ENCODE measurements at regions not wholly inside any gene's neighbourhood (a gene's known extent, or its start where the extent isn't known, plus 50 kb on each side); places are given as distances from the start of the nearest gene placed in this dataset.
"Not testable (repeated sequence)": the region's sequence is repeated elsewhere in the genome, so short reads cannot be mapped to it uniquely, and the experiment has no call there.

DNA sequence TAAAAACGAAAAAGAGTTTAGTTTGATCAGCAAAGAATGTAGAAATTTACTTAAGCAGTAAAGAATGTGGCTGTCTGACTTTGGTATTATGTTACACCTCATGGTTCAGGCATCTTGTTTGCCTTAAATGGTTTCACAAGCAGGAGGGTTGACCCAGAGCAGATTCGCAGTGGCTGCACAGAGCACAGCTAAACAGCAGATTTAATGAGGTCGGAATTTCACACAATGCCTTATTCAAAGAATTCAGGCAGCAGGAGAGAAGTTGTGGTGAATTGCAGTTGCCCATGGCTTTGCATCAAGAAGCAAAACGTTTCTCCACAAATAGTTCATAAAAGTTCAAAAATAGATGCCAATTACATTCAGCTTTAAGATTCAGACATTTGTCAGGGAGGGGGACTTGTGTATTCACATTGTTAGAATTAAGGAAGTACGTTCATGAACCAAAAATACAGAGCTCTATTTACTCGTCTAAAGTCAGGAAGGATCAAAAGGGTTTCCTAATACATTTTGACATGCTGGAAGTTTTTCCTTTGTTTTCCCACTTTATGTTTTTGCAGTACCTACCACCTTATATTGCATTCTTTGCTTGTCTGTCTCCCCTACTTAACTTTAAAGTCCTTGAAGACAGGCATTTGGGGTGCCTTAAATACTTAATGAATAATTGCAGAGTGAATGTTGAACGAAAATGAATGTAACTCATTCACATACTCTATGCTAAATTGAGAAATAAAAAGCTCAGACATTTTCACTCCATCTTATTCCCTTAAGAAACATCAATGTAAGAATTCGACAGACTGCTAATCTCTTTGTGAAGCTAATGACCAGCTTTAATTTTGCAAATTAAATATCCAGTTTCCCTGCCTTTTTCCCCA lies 1163.6 kb upstream of the CITED2 start:
- no peak for DNase-seq (ENCODE audit: low spot score)

DNA sequence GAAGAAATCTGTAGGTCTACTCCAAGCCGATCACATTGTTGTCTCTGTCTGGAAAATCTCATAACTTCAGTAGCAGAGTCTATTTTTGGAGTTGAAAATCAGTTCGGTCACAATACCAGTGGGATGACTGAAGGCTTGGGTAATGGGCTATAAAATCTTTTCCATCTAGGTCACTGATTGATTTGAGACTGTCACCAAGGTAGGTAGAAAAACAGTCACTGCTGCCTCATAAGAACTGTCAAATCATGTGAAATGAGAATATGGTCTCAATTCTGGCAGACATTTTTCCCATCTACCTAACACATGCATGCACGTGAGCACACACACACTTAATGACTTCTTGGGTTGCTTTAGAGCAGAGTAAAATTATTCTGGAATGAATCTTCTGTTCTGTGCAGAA lies 1162.8 kb upstream of the CITED2 start:
- DNase-seq (ENCODE audit: low spot score) = no peak

DNA sequence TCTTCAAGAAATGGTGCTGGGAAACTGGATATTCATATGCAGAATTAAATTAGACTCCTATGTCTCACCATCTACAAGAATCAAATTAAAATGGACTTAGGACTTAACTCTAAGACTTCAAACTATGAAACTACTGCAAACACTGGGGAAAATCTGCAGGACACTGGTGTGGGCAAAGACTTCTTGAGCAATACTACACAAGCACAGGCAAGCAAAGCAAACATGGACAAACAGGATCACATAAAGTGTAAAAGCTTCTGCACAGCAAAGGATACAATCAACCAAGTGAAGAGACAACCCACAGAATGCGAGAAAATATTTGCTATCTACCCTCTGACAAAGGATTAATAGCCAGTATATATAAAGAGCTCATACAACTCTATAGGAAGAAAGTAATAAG lies 1161.1 kb upstream of the CITED2 start:
- DNase-seq (ENCODE audit: low spot score) = no peak

DNA sequence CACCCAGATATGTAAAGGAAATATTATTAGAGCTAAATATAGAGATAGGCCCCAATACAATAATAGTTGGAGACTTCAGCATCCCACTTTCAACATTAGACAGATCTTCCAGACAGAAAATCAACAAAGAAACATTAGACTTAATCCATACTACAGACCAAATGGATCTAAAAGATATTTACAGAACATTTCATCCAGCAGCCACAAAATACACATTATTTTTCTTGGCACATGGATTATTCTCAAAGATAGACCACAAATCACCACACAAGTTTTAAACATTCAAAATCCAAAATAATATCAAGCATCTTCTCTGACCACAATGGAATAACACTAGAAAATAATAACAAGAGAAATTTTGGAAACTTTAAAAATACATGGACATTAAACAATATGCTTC lies 1159.1 kb upstream of the CITED2 start:
- DNase-seq (ENCODE audit: low spot score) = no peak

DNA sequence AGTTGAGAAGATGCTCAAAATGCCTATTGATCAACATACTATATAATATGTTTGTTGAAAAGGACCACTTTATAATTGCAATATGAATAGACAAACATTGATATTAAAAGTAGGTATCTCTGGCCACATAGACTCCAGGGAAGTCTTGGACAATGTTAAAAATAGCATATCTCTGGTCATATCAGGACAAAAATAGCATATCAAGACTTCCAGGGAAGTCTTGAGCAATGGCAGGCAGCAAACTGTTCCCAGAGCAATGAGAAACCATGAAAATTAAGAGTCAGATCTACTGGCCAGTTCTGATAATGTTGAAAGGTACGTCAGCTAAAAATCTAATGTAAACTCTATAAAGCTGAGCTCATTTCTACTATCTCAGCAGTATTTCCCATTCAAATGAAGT lies 1130.3 kb upstream of the CITED2 start:
- no peak for DNase-seq (ENCODE audit: low spot score)

DNA sequence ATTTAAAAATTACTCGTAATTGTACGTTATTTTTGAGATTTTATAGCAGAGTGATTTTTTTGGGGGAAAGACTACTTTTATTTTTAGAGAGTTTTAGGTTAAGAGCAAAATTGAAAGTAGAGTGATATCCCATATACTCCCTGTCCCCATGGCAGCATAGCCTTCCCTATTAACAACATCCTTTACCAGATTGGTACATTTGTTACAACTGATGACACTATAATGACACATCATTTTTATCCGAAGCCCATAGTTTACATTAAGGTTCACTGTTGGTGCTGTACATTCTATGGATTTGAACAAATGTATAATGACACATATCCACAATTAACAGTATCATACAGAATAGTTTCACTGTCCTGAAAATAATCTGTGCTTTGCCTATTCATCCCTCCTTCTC lies 1126.4 kb upstream of the CITED2 start:
- no peak for DNase-seq (ENCODE audit: low spot score)

DNA sequence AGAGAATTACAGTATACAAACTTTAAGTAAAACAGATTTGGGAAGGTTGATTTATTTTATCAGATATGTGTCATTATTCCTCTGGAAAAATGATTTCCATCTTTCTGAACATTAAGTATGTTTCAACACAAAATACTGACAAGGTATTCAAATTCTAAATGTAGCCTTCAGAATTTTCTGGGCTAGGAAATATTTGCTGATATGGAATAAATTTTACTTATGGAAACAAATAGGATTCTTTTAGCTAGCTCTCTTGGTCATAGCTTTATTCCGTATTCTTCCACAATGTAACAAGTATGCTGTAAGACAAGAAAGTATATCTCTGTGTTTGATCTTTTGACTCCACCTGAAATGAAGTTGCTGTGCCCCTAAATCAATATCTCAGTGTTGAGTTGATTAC lies 1125.2 kb upstream of the CITED2 start:
- DNase-seq (ENCODE audit: low spot score) = no peak

DNA sequence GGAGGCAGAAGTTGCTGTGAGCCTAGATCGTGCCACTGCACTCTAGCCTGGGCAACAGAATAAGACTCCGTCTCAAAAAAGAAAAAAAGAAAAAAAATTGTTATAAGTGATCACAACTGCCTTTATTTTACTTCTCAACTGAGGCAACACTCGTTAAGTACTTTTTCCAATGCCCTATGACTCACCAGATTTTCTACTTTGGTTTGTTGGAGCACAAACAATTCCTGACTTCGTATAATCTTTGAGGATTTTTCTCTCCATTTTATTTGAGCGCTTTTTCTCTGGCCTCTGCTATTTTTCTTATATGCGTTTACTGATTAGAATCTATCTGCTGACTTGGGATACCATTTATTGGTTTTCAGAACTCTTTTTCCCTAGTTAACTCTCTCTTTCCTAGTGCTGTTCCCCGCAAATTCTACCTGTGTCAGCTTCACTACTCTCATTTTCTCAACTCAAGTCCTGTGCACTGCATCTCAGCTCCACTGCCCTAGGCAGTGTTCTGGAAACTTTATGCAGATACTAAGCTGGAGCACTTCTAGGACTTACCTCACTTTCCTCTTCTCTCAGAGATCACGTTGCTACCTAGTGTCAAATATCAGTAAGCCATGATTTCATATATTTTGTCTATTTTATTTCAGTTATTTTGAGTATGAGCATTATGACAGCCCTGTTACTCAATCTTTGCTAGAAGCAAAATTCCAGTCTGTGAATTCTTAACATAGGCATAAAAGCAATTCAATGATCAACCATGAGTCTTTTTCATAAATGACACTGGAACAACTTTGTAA lies 1120.1 kb upstream of the CITED2 start:
- DNase-seq (ENCODE audit: low spot score) = no peak

DNA sequence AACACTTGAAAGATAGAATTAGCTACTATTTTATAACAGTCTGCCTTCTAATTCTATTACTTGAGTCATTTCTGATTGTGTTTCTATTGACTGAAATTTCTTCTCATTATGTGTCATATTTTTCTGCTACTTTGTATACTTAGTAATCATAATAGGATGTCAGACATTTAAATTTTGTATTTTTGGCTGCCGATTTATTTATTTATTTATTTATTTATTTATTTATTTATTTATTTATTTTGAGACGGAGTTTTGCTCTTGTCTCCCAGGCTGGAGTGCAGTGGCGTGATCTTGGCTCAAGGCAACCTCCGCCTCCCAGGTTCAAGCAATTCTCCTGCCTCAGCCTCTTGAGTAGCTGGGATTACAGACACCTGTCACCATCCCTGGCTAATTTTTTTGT lies 1119.0 kb upstream of the CITED2 start:
- DNase-seq (ENCODE audit: low spot score) = not testable (repeated sequence)

DNA sequence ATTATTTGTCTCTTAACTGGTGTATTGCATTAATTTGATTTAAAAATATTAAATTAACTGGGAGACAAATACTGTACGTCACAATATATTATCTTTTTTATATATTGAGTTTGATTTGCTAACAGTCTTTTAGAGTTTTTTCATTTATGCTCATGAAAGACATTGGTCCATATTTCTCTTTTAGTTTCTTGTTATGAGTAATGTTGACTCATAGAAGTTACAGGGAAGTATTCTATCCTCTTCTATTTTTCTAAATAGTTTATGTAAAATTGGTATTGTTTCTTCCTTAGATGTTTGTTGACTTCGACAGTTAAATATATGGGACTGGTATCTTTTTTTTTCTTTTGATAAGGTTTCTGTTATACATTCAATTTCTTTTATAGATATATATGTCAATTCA lies 1115.6 kb upstream of the CITED2 start:
- no peak for DNase-seq (ENCODE audit: low spot score)

DNA sequence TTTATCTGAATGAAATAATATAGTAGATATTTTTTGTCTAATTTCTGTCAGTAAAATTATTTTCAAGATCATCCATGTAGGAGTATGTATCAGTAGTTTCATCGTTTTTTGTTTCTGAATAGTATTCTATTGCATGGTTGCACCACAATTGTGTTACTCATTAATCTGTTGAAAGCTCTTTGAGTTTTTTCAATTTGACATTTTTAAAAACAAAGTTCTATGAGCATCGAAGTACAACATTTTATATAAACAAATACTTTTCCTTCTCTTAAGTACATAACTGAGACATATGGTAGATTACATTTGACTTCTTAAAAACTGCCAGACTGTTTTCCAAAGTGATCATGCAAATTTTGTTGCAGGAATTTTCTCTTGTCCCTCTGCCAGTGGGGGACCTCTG lies 1113.1 kb upstream of the CITED2 start:
- no peak for DNase-seq (ENCODE audit: low spot score)

DNA sequence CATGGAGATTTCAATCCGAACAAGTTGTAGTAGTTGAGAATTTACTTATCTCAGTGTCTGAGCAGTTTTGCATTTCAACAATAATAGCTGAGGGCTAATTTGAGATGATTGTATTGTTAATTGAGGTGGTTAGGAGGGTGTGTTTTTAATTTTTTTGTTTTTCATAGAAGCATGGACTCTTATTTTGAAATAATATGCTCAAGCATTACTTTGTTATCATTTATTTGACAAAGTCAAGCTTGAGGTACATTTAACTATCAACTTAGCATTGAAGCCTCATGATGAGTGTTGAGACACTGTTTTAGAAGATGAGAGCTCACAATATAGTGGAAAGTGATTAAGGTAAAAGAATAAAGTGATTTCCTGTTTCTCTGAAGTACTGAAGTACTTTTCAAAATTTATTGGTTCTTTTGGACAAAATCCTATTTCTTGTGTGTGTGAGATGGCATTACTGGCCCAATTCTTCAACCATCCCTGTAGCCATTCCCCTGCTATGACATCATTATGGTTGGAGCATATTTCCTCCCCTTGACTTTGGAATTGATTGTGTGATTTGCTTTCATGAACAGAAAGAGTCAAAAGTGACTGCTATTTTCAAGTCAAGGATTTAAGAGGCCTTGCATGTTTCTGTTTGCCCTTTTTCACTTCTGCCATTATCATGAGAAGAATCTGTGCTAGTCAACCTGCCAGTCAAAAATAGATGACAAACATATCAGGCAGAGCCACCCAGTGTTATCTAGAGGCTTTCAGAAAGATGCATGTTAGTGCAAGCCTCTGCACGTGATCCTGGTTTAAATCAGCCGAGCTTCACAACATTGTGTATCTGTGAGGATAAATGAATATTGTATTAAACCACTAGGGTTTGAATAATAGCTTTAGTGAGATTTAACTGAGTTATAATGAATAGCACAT lies 1112.3 kb upstream of the CITED2 start:
- no peak for DNase-seq (ENCODE audit: low spot score)

DNA sequence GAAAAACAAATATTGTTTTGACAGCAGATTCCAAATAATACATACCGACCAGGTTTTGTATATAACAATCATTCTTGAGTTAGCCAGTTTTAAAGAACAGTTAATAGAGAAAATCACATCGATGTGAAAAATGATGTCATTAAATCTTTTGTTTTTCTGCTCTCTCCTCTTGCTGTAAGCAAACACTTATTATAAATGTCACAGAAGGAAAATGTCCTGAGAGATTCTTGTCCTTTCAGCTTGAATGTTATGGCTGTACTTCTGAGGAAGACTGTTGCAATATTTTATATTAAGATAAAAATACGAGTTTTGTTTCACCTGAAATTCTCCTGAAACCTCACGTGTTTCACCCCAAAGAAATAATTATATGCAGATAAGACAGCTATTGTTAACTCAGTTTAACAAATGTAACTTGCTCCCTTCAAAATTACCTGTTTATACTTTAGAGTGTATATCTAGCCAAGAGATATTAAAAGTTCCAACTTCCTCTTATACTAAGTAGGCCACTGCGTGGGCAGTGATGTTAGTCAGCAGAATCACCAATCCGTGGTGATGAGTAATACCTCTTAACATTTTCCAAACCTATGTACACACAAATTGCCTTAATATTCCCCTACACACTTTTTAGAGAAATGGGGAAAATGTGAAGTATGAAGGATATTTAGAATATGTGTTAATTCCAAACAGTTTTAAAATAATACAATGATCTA lies 1111.4 kb upstream of the CITED2 start:
- no peak for DNase-seq (ENCODE audit: low spot score)

DNA sequence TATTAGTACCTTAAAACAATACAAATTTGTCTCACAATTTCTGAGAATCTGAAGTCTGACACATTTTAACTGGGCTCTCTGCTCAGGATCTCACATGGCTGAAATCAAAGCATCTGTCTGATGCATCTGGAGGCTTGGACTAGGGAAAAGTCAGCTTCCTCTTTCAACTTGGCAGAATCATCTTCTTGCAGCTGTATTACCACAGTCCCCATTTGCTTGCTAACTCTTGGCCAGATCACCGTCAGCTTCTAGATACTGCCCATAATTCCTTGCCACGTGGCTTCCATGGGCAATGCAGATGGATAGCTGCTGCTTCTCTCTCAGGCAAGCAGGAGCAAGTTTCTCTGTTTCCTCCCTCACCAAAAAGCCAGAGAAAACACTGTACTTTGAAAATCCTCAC lies 1106.4 kb upstream of the CITED2 start:
- DNase-seq (ENCODE audit: low spot score) = no peak

DNA sequence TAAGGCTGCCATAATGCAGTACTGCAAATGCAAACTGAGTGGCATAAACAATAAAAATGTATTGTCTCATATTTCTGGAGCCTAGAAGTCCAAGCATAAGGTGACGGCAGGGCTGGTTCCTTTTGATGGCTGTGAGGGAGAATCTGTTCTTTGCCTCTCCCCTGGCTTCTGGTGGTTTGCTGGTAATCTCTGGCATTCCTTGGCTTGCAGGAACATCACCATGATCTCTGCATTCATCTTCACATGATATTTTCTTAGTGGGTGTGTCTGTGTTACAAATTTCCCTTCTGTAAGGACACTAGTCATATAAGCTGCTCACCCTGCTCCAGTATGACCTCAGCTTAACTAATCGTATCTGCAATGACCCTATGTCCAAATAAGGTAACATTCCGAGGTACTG lies 1104.2 kb upstream of the CITED2 start:
- no peak for DNase-seq (ENCODE audit: low spot score)

DNA sequence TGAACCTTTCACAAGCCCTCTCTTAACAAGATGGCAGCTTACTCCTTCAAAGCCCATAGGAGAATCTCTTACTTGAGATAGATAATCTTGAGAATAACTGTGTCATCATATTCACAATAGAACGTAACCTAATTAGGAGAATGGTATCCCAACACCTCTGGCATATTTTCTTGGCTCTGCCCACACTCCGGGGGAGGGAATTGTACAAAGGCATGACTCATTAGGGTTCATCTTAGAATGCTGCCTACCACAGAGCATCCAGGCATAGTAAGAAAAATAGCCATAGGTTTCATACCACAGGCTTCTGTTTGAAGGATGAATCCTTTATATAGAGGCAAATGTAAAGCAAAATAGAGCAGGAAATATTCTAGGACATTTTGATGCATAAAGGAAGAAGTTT lies 1100.6 kb upstream of the CITED2 start:
- no peak for DNase-seq (ENCODE audit: low spot score)

DNA sequence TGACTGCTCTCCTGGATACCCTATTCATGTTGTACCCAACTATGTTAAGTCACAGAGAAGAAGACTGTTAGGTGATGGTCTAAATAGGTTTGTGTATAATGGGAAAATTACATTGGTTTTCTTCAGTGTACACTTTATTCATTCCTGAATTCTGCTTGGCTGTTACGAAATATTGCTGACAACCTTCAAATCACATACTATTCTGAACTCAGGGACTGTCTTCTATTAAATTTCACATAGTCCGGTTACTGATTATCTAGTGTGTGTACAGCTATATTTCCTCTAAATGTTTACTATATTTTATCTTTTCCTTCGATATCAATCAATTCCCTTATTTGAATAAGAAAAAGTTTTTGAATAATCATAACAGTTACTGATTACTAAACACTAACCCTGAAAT lies 1090.3 kb upstream of the CITED2 start:
- DNase-seq (ENCODE audit: low spot score) = no peak

DNA sequence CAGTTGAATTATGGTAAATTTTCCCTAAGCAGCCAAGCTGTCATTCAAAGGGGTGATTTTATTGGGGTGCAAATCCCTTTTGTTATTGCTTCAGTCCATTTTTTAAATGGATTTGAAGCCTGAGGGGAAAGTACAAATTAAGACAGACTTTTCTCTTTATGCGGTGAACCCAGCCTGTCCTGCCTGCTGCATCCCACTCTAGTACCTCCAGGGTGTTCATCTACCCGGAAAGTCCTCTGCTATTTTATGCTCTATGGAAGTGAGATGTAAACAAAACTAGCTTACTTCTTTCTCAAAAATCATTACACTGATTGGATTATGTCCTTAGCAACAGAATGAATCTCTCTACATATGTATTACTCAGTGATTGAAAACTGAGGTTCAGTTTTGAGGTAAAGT lies 1088.9 kb upstream of the CITED2 start:
- no peak for DNase-seq (ENCODE audit: low spot score)

DNA sequence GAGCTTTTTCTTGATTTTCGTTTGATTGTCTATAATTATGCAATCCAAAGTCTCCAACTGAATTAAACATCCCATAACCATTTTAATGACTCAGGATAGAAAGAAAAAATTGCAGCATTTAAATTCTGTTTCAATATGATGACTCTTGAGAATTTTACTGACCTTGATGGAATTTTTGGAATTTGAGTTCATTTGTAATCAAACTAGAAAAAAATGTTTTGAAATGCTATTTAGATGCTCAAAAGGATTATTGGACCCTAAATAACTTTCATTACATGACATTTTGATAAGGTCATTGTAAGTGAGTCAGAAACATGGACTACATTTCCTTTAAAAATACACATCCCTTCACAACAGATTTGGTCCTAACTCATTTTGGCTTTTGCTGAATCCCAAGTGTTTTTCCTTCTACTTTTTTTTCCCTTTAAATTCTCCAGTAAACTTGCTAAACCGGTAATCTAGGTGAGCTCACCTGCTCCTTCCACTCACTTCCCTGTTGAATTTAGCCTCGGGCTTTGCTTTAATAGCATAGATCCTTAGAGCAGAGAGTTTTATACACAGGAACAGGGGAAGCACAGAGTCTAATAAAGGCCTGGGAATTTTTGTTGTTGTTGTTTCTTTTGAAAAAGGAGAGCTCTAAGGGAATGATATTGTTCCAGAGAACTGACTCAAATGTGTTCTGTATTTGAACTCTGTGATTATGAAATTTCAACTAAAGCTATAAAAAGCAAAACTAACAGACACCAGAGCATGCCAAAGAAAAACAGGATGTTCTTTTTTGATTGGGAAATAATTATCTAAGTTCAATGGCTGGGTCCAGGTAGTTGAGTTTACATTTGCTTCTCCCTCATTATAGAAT lies 1088.2 kb upstream of the CITED2 start:
- DNase-seq (ENCODE audit: low spot score) = no peak

DNA sequence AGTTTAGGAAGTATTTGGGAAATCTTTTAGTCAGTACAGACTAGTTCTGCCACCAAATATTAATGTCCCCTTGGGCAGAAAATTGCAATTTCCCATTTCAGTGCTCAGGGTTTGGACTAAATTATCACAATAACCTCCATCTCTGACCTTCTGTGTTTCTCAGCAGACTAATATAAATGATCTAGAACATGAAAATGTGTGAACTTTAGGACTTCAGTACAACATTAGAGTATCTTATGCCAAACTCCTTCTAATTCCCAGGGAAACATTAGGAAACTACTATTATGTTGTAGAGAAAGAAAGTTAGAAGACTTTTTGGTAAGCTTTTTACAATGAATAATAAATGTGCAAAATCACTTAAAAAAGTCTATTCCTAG lies 1087.6 kb upstream of the CITED2 start:
- DNase-seq (ENCODE audit: low spot score) = no peak

DNA sequence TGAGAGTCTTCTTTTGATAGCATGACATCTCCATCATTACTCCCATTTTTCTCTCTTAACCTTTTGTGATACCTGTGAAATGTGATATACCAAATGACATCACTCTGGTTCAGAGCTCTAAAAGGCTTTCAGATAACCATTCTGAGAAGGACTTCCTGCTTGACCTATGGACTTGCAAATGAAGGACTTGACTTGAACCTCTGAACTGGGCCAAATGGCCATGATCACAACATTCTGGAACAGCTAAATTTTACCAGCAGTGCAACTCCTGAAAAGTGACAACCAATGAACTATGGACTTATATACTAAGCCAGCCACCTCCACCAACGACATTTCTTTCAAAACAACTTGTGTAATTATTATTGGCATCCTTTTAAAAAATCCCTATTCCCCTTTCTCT lies 1085.8 kb upstream of the CITED2 start:
- DNase-seq (ENCODE audit: low spot score) = no peak

All from D341Med (cell line).